B cell (primary cell): ENCODE measurements at regions not wholly inside any gene's neighbourhood (a gene's known extent, or its start where the extent isn't known, plus 50 kb on each side); places are given as distances from the start of the nearest gene placed in this dataset.

Experiments
- ATAC-seq: fragments of 200-7000 bp; cut with Tn5 transposase; one replicate; pipeline ENCODE4 v1.10.0; 2021; ENCODE audit warnings: low read depth, mild to moderate bottlenecking, moderate number of reproducible peaks, moderate library complexity
- CTCF ChIA-PET: fragments of 350-600 bp; sonication (Branson Sonifier 250); formaldehyde crosslinking; loops from one replicate; lab custom pipeline; 2021; ENCODE audit warnings: antibody characterized with exemption, inconsistent platforms; lab: Charles Lee
- POLR2A ChIA-PET: fragments of 350-600 bp; sonication (Branson Sonifier 250); formaldehyde crosslinking; loops from one replicate; lab custom pipeline; 2021; ENCODE audit warnings: antibody characterized with exemption; lab: Charles Lee
- DNase-seq: peaks from one replicate; pipeline ENCODE4 v3.0.0; 2013
- H2AFZ ChIP-seq: 2 replicates; pipeline ENCODE4 v1.6.1; 2012; ENCODE audit warnings: mild to moderate bottlenecking, low read depth, low read length; ENCODE audit not compliant: insufficient read depth, poor library complexity, severe bottlenecking
- H3K27ac ChIP-seq, 2 donors: 1 replicate in 1 of 2; 2 replicates in 1 of 2; pipeline ENCODE4 v1.5.1; 2012 to 2013; ENCODE audit warnings: low read length in 2 of 2, mild to moderate bottlenecking in 2 of 2, moderate library complexity in 1 of 2
- H3K27me3 ChIP-seq, 4 experiments: fragments of 200-600 bp in 1 of 4; sonication (generic) in 1 of 4; replicated peaks in 1 of 4; 1 replicate in 2 of 4; 2 replicates in 2 of 4; pipeline versions ENCODE4 v1.6.1 to v1.7.0; 2013 to 2016; ENCODE audit warnings: low read length in 3 of 4, mild to moderate bottlenecking in 2 of 4, mixed read lengths in 1 of 4, moderate library complexity in 1 of 4; ENCODE audit not compliant: insufficient read depth in 4 of 4, control insufficient read depth in 3 of 4; ENCODE audit errors: control extremely low read depth in 1 of 4
- H3K36me3 ChIP-seq, 2 experiments: replicated peaks in 1 of 2; 1 replicate in 1 of 2; 2 replicates in 1 of 2; pipeline versions ENCODE4 v1.6.1 to v1.7.1; 2013; ENCODE audit warnings: low read length in 1 of 2; ENCODE audit not compliant: insufficient read depth in 2 of 2, control insufficient read depth in 1 of 2; ENCODE audit errors: control extremely low read depth in 1 of 2, extremely low read depth in 1 of 2
- H3K4me1 ChIP-seq, 2 donors: fragments of 200-600 bp in 1 of 2; sonication (generic) in 1 of 2; 1 replicate in 1 of 2; 2 replicates in 1 of 2; pipeline versions ENCODE4 v1.5.1 to v1.6.1; 2013 to 2017; ENCODE audit warnings: low read length in 2 of 2; ENCODE audit not compliant: control insufficient read depth in 2 of 2, insufficient read depth in 2 of 2
- H3K4me2 ChIP-seq: replicated peaks from 2 replicates; pipeline ENCODE3; 2012; ENCODE audit warnings: mild to moderate bottlenecking, low read depth, low read length; ENCODE audit not compliant: poor library complexity, severe bottlenecking
- H3K4me3 ChIP-seq, 5 experiments: fragments of 200-600 bp in 1 of 5; sonication (generic) in 1 of 5; 1 replicate in 3 of 5; 2 replicates in 2 of 5; pipeline versions ENCODE4 v1.5.1 to v1.7.0; 2011 to 2016; ENCODE audit warnings: low read length in 4 of 5, mild to moderate bottlenecking in 4 of 5, low read depth in 2 of 5, control low read depth in 1 of 5, moderate library complexity in 1 of 5; ENCODE audit not compliant: insufficient read depth in 1 of 5; ENCODE audit errors: control extremely low read depth in 1 of 5, extremely low read depth in 1 of 5
- H3K79me2 ChIP-seq: fragments of 200-600 bp; sonication (generic); one replicate; pipeline ENCODE4 v1.6.0; 2016; ENCODE audit warnings: low read length; ENCODE audit not compliant: control insufficient read depth, insufficient read depth
- H3K9ac ChIP-seq: fragments of 200-600 bp; sonication (generic); 2 replicates; pipeline ENCODE4 v1.6.1; 2017; ENCODE audit warnings: mild to moderate bottlenecking, low read length, moderate library complexity
- H3K9me3 ChIP-seq, 3 donors: one replicate each; pipeline versions ENCODE4 v1.6.1 to v1.7.1; 2013; ENCODE audit warnings: low read length in 2 of 3; ENCODE audit not compliant: control insufficient read depth in 2 of 3, insufficient read depth in 1 of 3; ENCODE audit errors: control extremely low read depth in 1 of 3
- H4K20me1 ChIP-seq: 2 replicates; pipeline ENCODE4 v1.6.0; 2012; ENCODE audit warnings: mild to moderate bottlenecking, low read length; ENCODE audit not compliant: insufficient read depth, control insufficient read depth, poor library complexity, severe bottlenecking
- H3K27ac Mint-ChIP-seq: one replicate; pipeline ENCODE4 v1.8.0; 2021; ENCODE audit warnings: mixed read lengths
- H3K27me3 Mint-ChIP-seq: one replicate; pipeline ENCODE4 v1.8.0; 2021; ENCODE audit warnings: mixed read lengths
- H3K4me1 Mint-ChIP-seq: one replicate; pipeline ENCODE4 v1.8.0; 2021; ENCODE audit warnings: mixed read lengths
- H3K4me3 Mint-ChIP-seq: one replicate; pipeline ENCODE4 v1.8.0; 2021; ENCODE audit warnings: mixed read lengths
- H3K9me3 Mint-ChIP-seq: one replicate; pipeline ENCODE4 v1.8.0; 2022; ENCODE audit warnings: mixed read lengths; ENCODE audit not compliant: insufficient read depth
- CTCF ChIP-seq: fragments of 200-600 bp; IDR thresholded peaks from one replicate; pipeline ENCODE4 v1.8.0; 2022; ENCODE audit warnings: antibody characterized with exemption, mild to moderate bottlenecking
- EZH2 ChIP-seq: IDR thresholded peaks from 2 replicates; pipeline ENCODE4 v1.6.1; 2012; ENCODE audit warnings: borderline replicate concordance, low read depth, mild to moderate bottlenecking, moderate library complexity, low read length; ENCODE audit not compliant: insufficient read depth, poor library complexity, severe bottlenecking
- WGBS: methylation state at CpG from one replicate; pipeline ENCODE4 v1.1.5; 2013; ENCODE audit warnings: missing lambda C conversion rate; ENCODE audit not compliant: insufficient coverage; 5-methylcytosine and 5-hydroxymethylcytosine counted together
- intact Hi-C: fragments of 100-400 bp; cut with micrococcal nuclease; formaldehyde crosslinking; loops from one replicate; pipeline ENCODE4 v1.10.0; 2022

- H3K9me3 Mint-ChIP-seq: no peaks in the 10 kb centered on the region
These were observed 250.9 kb downstream of the ACTR3B start for GRCh38 chr7:153010416-153010815.

GRCh38 chr7:153012203-153012602, 252.7 kb downstream of the ACTR3B start:
- DNase-seq: no peak
- H3K27me3 ChIP-seq: no peaks in the 10 kb centered on the region
- no peak for ATAC-seq
- no peaks in the 10 kb centered on the region for H4K20me1 ChIP-seq
- ChIA-PET CTCF (no interaction called here), POLR2A (no interaction called here)
- no peak overlapping the region for H3K9ac ChIP-seq
- no CpG with 5 or more reads among the region's 4 CpGs for WGBS
- Mint-ChIP-seq H3K27me3 (no peaks in the 10 kb centered on the region), H3K4me1 (no peaks in the 10 kb centered on the region), H3K27ac (no peak overlapping the region), H3K9me3 (no peaks in the 10 kb centered on the region), H3K4me3 (no peak overlapping the region)
- H3K27ac ChIP-seq: no peak overlapping the region
- H3K36me3 ChIP-seq: no peaks in the 10 kb centered on the region
- no peaks in the 10 kb centered on the region for H3K4me1 ChIP-seq
- intact Hi-C loops: no loop called here
- TF ChIP-seq EZH2 (no peak), CTCF (no peak)
- no peak overlapping the region for H2AFZ ChIP-seq
- no peak overlapping the region for H3K4me2 ChIP-seq
- H3K4me3 ChIP-seq: no peak overlapping the region
- peaks cover 0 to 3% (median 0%) of the 10 kb centered on the region in 3 donors for H3K9me3 ChIP-seq
- no peaks in the 10 kb centered on the region for H3K79me2 ChIP-seq

More at GRCh38 chr7:153010416-153010815, 250.9 kb downstream of the ACTR3B start:
- no peaks in the 10 kb centered on the region for H3K4me1 ChIP-seq
- H3K4me1 Mint-ChIP-seq: no peaks in the 10 kb centered on the region
- peaks cover 0 to 3% (median 0%) of the 10 kb centered on the region in 3 donors for H3K9me3 ChIP-seq
- no peaks in the 10 kb centered on the region for H3K79me2 ChIP-seq
- DNase-seq: no peak
- no peaks in the 10 kb centered on the region for H3K36me3 ChIP-seq
- H4K20me1 ChIP-seq: no peaks in the 10 kb centered on the region
- no peak overlapping the region for H3K27ac Mint-ChIP-seq
- TF ChIP-seq EZH2 (no peak), CTCF (no peak)
- H3K4me3 Mint-ChIP-seq: no peak overlapping the region
- H2AFZ ChIP-seq: no peak overlapping the region
- no peak overlapping the region for H3K4me3 ChIP-seq
- H3K27ac ChIP-seq: no peak overlapping the region
- H3K4me2 ChIP-seq: no peak overlapping the region
- H3K27me3 ChIP-seq: no peaks in the 10 kb centered on the region
- intact Hi-C loops: no loop called here
- ChIA-PET POLR2A (no interaction called here), CTCF (interaction anchor here (1.0 kb wide), 1 partner anchor 13 kb away, joined by 3 read pairs; no protein-coding TSS in a partner anchor)
- no peaks in the 10 kb centered on the region for H3K27me3 Mint-ChIP-seq
- 82% methylated on average over 7 of the region's 10 CpGs for WGBS
- no peak overlapping the region for H3K9ac ChIP-seq
- ATAC-seq: no peak
